ENCODE measurements at regions not wholly inside any gene's neighbourhood (a gene's known extent, or its start where the extent isn't known, plus 50 kb on each side); places are given as distances from the start of the nearest gene placed in this dataset.

DNA sequence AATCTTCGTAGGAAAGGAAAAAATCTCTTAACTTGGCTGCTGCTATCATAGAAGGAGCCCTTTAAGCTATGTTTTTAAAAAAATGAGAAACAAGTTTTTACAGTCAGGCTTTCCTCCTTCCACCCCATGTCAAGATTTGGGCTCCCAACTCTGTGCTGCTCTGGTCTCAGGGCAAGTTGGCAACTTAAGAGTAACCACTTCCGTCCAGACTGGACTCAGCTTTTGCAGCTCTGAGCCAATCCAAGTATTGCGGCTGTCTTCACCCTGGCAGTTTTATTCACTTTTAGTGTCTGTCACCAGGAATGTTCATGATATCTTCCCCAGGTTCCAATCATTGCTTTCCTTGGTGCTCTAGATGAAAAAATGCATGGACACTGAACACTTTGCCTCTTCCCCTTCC is 115.9 kb upstream of the GAS1 start:
- no peak overlapping the region for H2BK120ac ChIP-seq (ENCODE audit: low read depth, low read length, poor library complexity, severe bottlenecking)
- H3K4ac ChIP-seq (ENCODE audit: low read depth, low read length), result no peak overlapping the region
- WGBS (ENCODE audit: extremely low coverage, insufficient read length, low lambda C conversion rate), result no CpG with 5 or more reads among the region's 3 CpGs
- H3K23me2 ChIP-seq (ENCODE audit: insufficient read length, low read depth, low read length, poor library complexity, severe bottlenecking), result no peaks in the 10 kb centered on the region
- H3K4me2 ChIP-seq (ENCODE audit: insufficient read depth, insufficient read length, low read length), result no peak overlapping the region
- no peak for DNase-seq
- no peaks in the 10 kb centered on the region for H3K79me1 ChIP-seq (ENCODE audit: insufficient read depth, low read depth, low read length, poor library complexity, severe bottlenecking)
- no peak overlapping the region for H2BK12ac ChIP-seq (ENCODE audit: insufficient read length, low read depth, low read length)
- H3K9ac ChIP-seq (ENCODE audit: extremely low read depth, insufficient read length, low read length), result no peak overlapping the region
- H2BK15ac ChIP-seq (ENCODE audit: low read depth, low read length), result no peak overlapping the region
- no peak overlapping the region for H4K91ac ChIP-seq (ENCODE audit: insufficient read length, low read depth, low read length)
- Mint-ChIP-seq H3K36me3 (ENCODE audit: insufficient read depth in 1 of 3, low read depth in 3 of 3) (no peaks in the 10 kb centered on the region), H3K27me3 (ENCODE audit: low read depth) (0 out of 2 replicates have a peak, but pooled peaks cover 1% of the 10 kb centered on the region), H3K4me3 (no peak overlapping the region), H3K4me1 (no peaks in the 10 kb centered on the region), H3K9me3 (no peaks in the 10 kb centered on the region; a peak in 1 of 5 replicates), H3K27ac (no peak overlapping the region)
- H3T11ph ChIP-seq (ENCODE audit: low read length), result no peak overlapping the region
- H3K4me1 ChIP-seq (ENCODE audit: insufficient read depth, low read length), result no peaks in the 10 kb centered on the region
- H2BK5ac ChIP-seq (ENCODE audit: insufficient read length, low read length), result no peak overlapping the region
- H2BK20ac ChIP-seq (ENCODE audit: low read depth, low read length, poor library complexity, severe bottlenecking), result no peak overlapping the region
- H3K27me3 ChIP-seq (ENCODE audit: insufficient read depth, low read length), result no peaks in the 10 kb centered on the region
- no peak overlapping the region for H3K23ac ChIP-seq (ENCODE audit: insufficient read length, low read depth, low read length)
- no peak overlapping the region for H3K14ac ChIP-seq (ENCODE audit: insufficient read depth, low read length)
- no peaks in the 10 kb centered on the region for H3K79me2 ChIP-seq (ENCODE audit: insufficient read depth, low read length)
- TF ChIP-seq, protein P1, sequence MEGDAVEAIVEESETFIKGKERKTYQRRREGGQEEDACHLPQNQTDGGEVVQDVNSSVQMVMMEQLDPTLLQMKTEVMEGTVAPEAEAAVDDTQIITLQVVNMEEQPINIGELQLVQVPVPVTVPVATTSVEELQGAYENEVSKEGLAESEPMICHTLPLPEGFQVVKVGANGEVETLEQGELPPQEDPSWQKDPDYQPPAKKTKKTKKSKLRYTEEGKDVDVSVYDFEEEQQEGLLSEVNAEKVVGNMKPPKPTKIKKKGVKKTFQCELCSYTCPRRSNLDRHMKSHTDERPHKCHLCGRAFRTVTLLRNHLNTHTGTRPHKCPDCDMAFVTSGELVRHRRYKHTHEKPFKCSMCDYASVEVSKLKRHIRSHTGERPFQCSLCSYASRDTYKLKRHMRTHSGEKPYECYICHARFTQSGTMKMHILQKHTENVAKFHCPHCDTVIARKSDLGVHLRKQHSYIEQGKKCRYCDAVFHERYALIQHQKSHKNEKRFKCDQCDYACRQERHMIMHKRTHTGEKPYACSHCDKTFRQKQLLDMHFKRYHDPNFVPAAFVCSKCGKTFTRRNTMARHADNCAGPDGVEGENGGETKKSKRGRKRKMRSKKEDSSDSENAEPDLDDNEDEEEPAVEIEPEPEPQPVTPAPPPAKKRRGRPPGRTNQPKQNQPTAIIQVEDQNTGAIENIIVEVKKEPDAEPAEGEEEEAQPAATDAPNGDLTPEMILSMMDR (conservative IDR thresholded peaks at IDR 0.05), result no peak
- H3K56ac ChIP-seq (ENCODE audit: insufficient read length, low read depth, low read length), result no peak overlapping the region
- no peak overlapping the region for H2AFZ ChIP-seq (ENCODE audit: low read length)
- no peaks in the 10 kb centered on the region for H3K9me3 ChIP-seq (ENCODE audit: control insufficient read depth, low read depth, low read length)
- H2AK5ac ChIP-seq (ENCODE audit: insufficient read length, low read length), result no peak overlapping the region
- no peak overlapping the region for H4K5ac ChIP-seq (ENCODE audit: insufficient read length, low read depth, low read length)
- H4K8ac ChIP-seq (replicated peaks; ENCODE audit: insufficient read length, low read depth, low read length), result no peak overlapping the region
- H3K27ac ChIP-seq (ENCODE audit: insufficient read length, low read depth, low read length), result no peak overlapping the region
- H4K20me1 ChIP-seq (ENCODE audit: control insufficient read depth, insufficient read depth, insufficient read length), result no peaks in the 10 kb centered on the region
- H3K18ac ChIP-seq (ENCODE audit: insufficient read length, low read depth, low read length), result no peak overlapping the region
